Neural progenitor cell (in vitro differentiated cells): ENCODE measurements at regions not wholly inside any gene's neighbourhood (a gene's known extent, or its start where the extent isn't known, plus 50 kb on each side); places are given as distances from the start of the nearest gene placed in this dataset.

Experiments used
- DNase-seq: peaks from one replicate; pipeline ENCODE4 v3.0.0-alpha.2; 2016; ENCODE audit warnings: low spot score
- H2AFZ ChIP-seq: fragments of 200-600 bp; sonication (generic); replicated peaks from 2 replicates; pipeline ENCODE4 v1.6.1; 2016; ENCODE audit warnings: antibody characterized with exemption
- H3F3A ChIP-seq: fragments of 200-600 bp; sonication (generic); 2 replicates; pipeline ENCODE4 v1.6.1; 2016; ENCODE audit warnings: antibody characterized with exemption, low read depth
- H3K27ac ChIP-seq: fragments of 200-600 bp; sonication (generic); 2 replicates; pipeline ENCODE4 v1.5.1; 2016; ENCODE audit warnings: mild to moderate bottlenecking
- H3K27me3 ChIP-seq: fragments of 200-600 bp; sonication (generic); 2 replicates; pipeline ENCODE4 v1.6.1; 2016; ENCODE audit warnings: mild to moderate bottlenecking, moderate library complexity
- H3K36me3 ChIP-seq: fragments of 200-600 bp; sonication (generic); 2 replicates; pipeline ENCODE4 v1.5.1; 2016
- H3K4me1 ChIP-seq: fragments of 200-600 bp; sonication (generic); 2 replicates; pipeline ENCODE4 v1.6.1; 2016; ENCODE audit warnings: mixed run types
- H3K4me2 ChIP-seq: fragments of 200-600 bp; sonication (generic); 2 replicates; pipeline ENCODE4 v1.6.1; 2016
- H3K4me3 ChIP-seq: fragments of 200-600 bp; sonication (generic); 2 replicates; pipeline ENCODE4 v1.5.1; 2016
- H3K79me2 ChIP-seq: fragments of 200-600 bp; sonication (generic); 2 replicates; pipeline ENCODE4 v1.6.1; 2016; ENCODE audit warnings: low read depth
- H3K9ac ChIP-seq: fragments of 200-600 bp; sonication (generic); 2 replicates; pipeline ENCODE4 v1.6.1; 2016
- H3K9me3 ChIP-seq: fragments of 200-600 bp; sonication (generic); 2 replicates; pipeline ENCODE4 v1.5.1; 2016; ENCODE audit warnings: low read depth
- H4K20me1 ChIP-seq: fragments of 200-600 bp; sonication (generic); 2 replicates; pipeline ENCODE4 v1.6.1; 2016; ENCODE audit warnings: low read depth
- H3K27ac Mint-ChIP-seq: 3 replicates; pipeline ENCODE4 v1.8.0; 2021; ENCODE audit warnings: mixed read lengths
- H3K27me3 Mint-ChIP-seq: 2 replicates; pipeline ENCODE4 v1.8.0; 2022; ENCODE audit warnings: low read depth, mild to moderate bottlenecking, inconsistent platforms, moderate library complexity, mixed read lengths; ENCODE audit not compliant: insufficient read depth
- H3K36me3 Mint-ChIP-seq: 3 replicates; pipeline ENCODE4 v1.8.0; 2021; ENCODE audit warnings: mixed read lengths
- H3K4me1 Mint-ChIP-seq: 3 replicates; pipeline ENCODE4 v1.8.0; 2021; ENCODE audit warnings: mixed read lengths
- H3K4me3 Mint-ChIP-seq: 3 replicates; pipeline ENCODE4 v1.8.0; 2021; ENCODE audit warnings: mild to moderate bottlenecking, moderate library complexity, mixed read lengths
- H3K9me3 Mint-ChIP-seq: 3 replicates; pipeline ENCODE4 v1.8.0; 2020; ENCODE audit warnings: mixed read lengths
- CTCF ChIP-seq: fragments of 200-600 bp; sonication (generic); IDR thresholded peaks from 2 replicates; pipeline ENCODE4 v1.5.1; 2017; ENCODE audit warnings: antibody characterized with exemption, mild to moderate bottlenecking
- EZH2 ChIP-seq: fragments of 200-600 bp; sonication (generic); IDR thresholded peaks from 2 replicates; pipeline ENCODE4 v1.6.1; 2017; ENCODE audit warnings: antibody characterized with exemption, mild to moderate bottlenecking, moderate library complexity
- EZH2phosphoT487 ChIP-seq: fragments of 200-600 bp; sonication (generic); IDR thresholded peaks from 2 replicates; pipeline ENCODE4 v1.6.1; 2017; ENCODE audit warnings: antibody characterized with exemption

- H3K79me2 ChIP-seq = no peaks in the 10 kb centered on the region
- no peaks in the 10 kb centered on the region for H3K27me3 ChIP-seq
- H3K4me3 ChIP-seq = no peak overlapping the region
- H3K4me1 ChIP-seq = no peaks in the 10 kb centered on the region
- Mint-ChIP-seq H3K36me3 (no peaks in the 10 kb centered on the region), H3K27me3 (no peaks in the 10 kb centered on the region), H3K4me1 (peaks cover 2% of the 10 kb centered on the region), H3K27ac (no peak overlapping the region), H3K4me3 (no peak overlapping the region), H3K9me3 (no peaks in the 10 kb centered on the region)
- no peak overlapping the region for H3K9ac ChIP-seq
- H3K27ac ChIP-seq = no peak overlapping the region
- TF ChIP-seq EZH2phosphoT487 = no peak
- no peak for TF ChIP-seq EZH2
- TF ChIP-seq CTCF = no peak
- H4K20me1 ChIP-seq = no peaks in the 10 kb centered on the region
- no peak overlapping the region for H3K4me2 ChIP-seq
- H3K36me3 ChIP-seq = no peaks in the 10 kb centered on the region
- no peaks in the 10 kb centered on the region for H3F3A ChIP-seq
- no peak for DNase-seq
- H2AFZ ChIP-seq = no peak overlapping the region
- no peaks in the 10 kb centered on the region for H3K9me3 ChIP-seq
Observed at GRCh38 chr1:79431340-79431739, 424.8 kb upstream of the ADGRL4 start.

- Mint-ChIP-seq H3K4me1 (peaks cover 2% of the 10 kb centered on the region), H3K36me3 (no peaks in the 10 kb centered on the region), H3K27me3 (no peaks in the 10 kb centered on the region), H3K9me3 (no peaks in the 10 kb centered on the region), H3K4me3 (no peak overlapping the region), H3K27ac (no peak overlapping the region)
- H3K27ac ChIP-seq = no peak overlapping the region
- H3F3A ChIP-seq = no peaks in the 10 kb centered on the region
- peak; percentile 5 for DNase-seq
- H3K9ac ChIP-seq = no peak overlapping the region
- no peaks in the 10 kb centered on the region for H3K79me2 ChIP-seq
- H3K36me3 ChIP-seq = no peaks in the 10 kb centered on the region
- no peak overlapping the region for H2AFZ ChIP-seq
- H3K9me3 ChIP-seq = no peaks in the 10 kb centered on the region
- no peaks in the 10 kb centered on the region for H4K20me1 ChIP-seq
- no peaks in the 10 kb centered on the region for H3K27me3 ChIP-seq
- no peak overlapping the region for H3K4me2 ChIP-seq
- no peak for TF ChIP-seq EZH2phosphoT487
- TF ChIP-seq EZH2 = no peak
- TF ChIP-seq CTCF = no peak
- no peak overlapping the region for H3K4me3 ChIP-seq
- H3K4me1 ChIP-seq = no peaks in the 10 kb centered on the region
Observed at GRCh38 chr1:79430437-79430836, 423.9 kb upstream of the ADGRL4 start.

- no peaks in the 10 kb centered on the region for H3K27me3 ChIP-seq
- no peaks in the 10 kb centered on the region for H3K79me2 ChIP-seq
- no peaks in the 10 kb centered on the region for H3K9me3 Mint-ChIP-seq
- no peak overlapping the region for H3K4me2 ChIP-seq
- H3K27ac Mint-ChIP-seq = no peak overlapping the region
- no peaks in the 10 kb centered on the region for H3K27me3 Mint-ChIP-seq
- H3K9me3 ChIP-seq = no peaks in the 10 kb centered on the region
- H2AFZ ChIP-seq = no peak overlapping the region
- H4K20me1 ChIP-seq = no peaks in the 10 kb centered on the region
- no peaks in the 10 kb centered on the region for H3K36me3 Mint-ChIP-seq
- H3K4me3 Mint-ChIP-seq = no peak overlapping the region
- no peaks in the 10 kb centered on the region for H3F3A ChIP-seq
- H3K36me3 ChIP-seq = no peaks in the 10 kb centered on the region
- no peak overlapping the region for H3K9ac ChIP-seq
- H3K4me3 ChIP-seq = no peak overlapping the region
- no peak for TF ChIP-seq EZH2phosphoT487
- TF ChIP-seq EZH2 = no peak
- no peak for TF ChIP-seq CTCF
- no peak overlapping the region for H3K27ac ChIP-seq
- H3K4me1 Mint-ChIP-seq = no peaks in the 10 kb centered on the region
- H3K4me1 ChIP-seq = no peaks in the 10 kb centered on the region
- no peak for DNase-seq
Observed at GRCh38 chr1:79422726-79423125, 416.2 kb upstream of the ADGRL4 start.

- Mint-ChIP-seq H3K4me1 (no peaks in the 10 kb centered on the region), H3K27me3 (no peaks in the 10 kb centered on the region), H3K9me3 (no peaks in the 10 kb centered on the region), H3K4me3 (no peak overlapping the region), H3K36me3 (no peaks in the 10 kb centered on the region), H3K27ac (no peak overlapping the region)
- DNase-seq = no peak
- H3K27ac ChIP-seq = no peak overlapping the region
- no peak overlapping the region for H3K4me2 ChIP-seq
- H3K4me1 ChIP-seq = no peaks in the 10 kb centered on the region
- H3K9ac ChIP-seq = no peak overlapping the region
- no peak overlapping the region for H2AFZ ChIP-seq
- no peaks in the 10 kb centered on the region for H4K20me1 ChIP-seq
- no peaks in the 10 kb centered on the region for H3K9me3 ChIP-seq
- no peaks in the 10 kb centered on the region for H3K36me3 ChIP-seq
- TF ChIP-seq CTCF = no peak
- TF ChIP-seq EZH2 = no peak
- no peak for TF ChIP-seq EZH2phosphoT487
- H3K4me3 ChIP-seq = no peak overlapping the region
- no peaks in the 10 kb centered on the region for H3K27me3 ChIP-seq
- H3K79me2 ChIP-seq = no peaks in the 10 kb centered on the region
- no peaks in the 10 kb centered on the region for H3F3A ChIP-seq
Observed at GRCh38 chr1:79398501-79398900, 392.0 kb upstream of the ADGRL4 start.
